Uterus (tissue), 3 donors: ENCODE measurements at regions not wholly inside any gene's neighbourhood (a gene's known extent, or its start where the extent isn't known, plus 50 kb on each side); places are given as distances from the start of the nearest gene placed in this dataset.

ENCODE experiments used
- DNase-seq, 2 donors: peaks; one replicate each; pipeline ENCODE4 v3.0.0-alpha.2; 2019 to 2020
- H3K27ac ChIP-seq, 2 donors: fragments of 200-600 bp; sonication (generic); 1 replicate in 1 of 2; 2 replicates in 1 of 2; pipeline ENCODE4 v1.5.1; 2016 to 2018
- H3K27me3 ChIP-seq, 2 donors: fragments of 200-600 bp; sonication (generic); one replicate each; pipeline ENCODE4 v1.5.1; 2018 to 2019; ENCODE audit warnings: control low read depth in 1 of 2
- H3K36me3 ChIP-seq, 2 donors: fragments of 200-600 bp; sonication (generic); one replicate each; pipeline ENCODE4 v1.5.1; 2019; ENCODE audit warnings: control low read depth in 1 of 2
- H3K4me1 ChIP-seq, 2 donors: fragments of 200-600 bp; sonication (generic); one replicate each; pipeline ENCODE4 v1.5.1; 2018 to 2019; ENCODE audit warnings: control low read depth in 1 of 2
- H3K4me3 ChIP-seq, 2 donors: fragments of 200-600 bp; sonication (generic); 1 replicate in 1 of 2; 2 replicates in 1 of 2; pipeline ENCODE4 v1.5.1; 2018 to 2019; ENCODE audit warnings: mild to moderate bottlenecking in 1 of 2
- H3K9me3 ChIP-seq, 2 donors: fragments of 200-600 bp; sonication (generic); one replicate each; pipeline ENCODE4 v1.5.1; 2019; ENCODE audit warnings: control low read depth in 1 of 2
- CTCF ChIP-seq, 4 experiments: fragments of 200-600 bp in 2 of 4; fragments of 450-650 bp in 2 of 4; sonication (generic) in 2 of 4; IDR thresholded peaks; one replicate each; pipeline ENCODE4 v1.5.1; 2016 to 2019; ENCODE audit warnings: antibody characterized with exemption in 4 of 4, mild to moderate bottlenecking in 2 of 4, moderate library complexity in 1 of 4
- POLR2A ChIP-seq, 2 donors: fragments of 450-650 bp; IDR thresholded peaks; one replicate each; pipeline ENCODE4 v1.6.1; 2016; ENCODE audit warnings: antibody characterized with exemption in 2 of 2, mild to moderate bottlenecking in 1 of 2, moderate library complexity in 1 of 2
- intact Hi-C: fragments of 100-400 bp; cut with DNase I; formaldehyde crosslinking; loops from one replicate; pipeline ENCODE4 v1.15.1; 2023; ENCODE audit warnings: low total_unique reads
- donor health status: DM: yes; HTN: yes; CAD: no.

- Histone ChIP-seq H3K27ac (no peak overlapping the region), H3K9me3 (no peaks in the 10 kb centered on the region), H3K4me3 (no peak overlapping the region), H3K36me3 (no peaks in the 10 kb centered on the region), H3K4me1 (no peaks in the 10 kb centered on the region), H3K27me3 (no peaks in the 10 kb centered on the region)
- no peak for DNase-seq
- intact Hi-C loops = no loop called here
- no peak for TF ChIP-seq CTCF (IDR thresholded peaks at IDR 0.05)
- no peak for TF ChIP-seq POLR2A (IDR thresholded peaks at IDR 0.05)
These were observed 919.2 kb downstream of the STIM2 start for GRCh38 chr4:27779827-27780226.

- TF ChIP-seq POLR2A (IDR thresholded peaks at IDR 0.05) = no peak
- no peak for TF ChIP-seq CTCF (IDR thresholded peaks at IDR 0.05)
- intact Hi-C loops = no loop called here
- no peaks in the 10 kb centered on the region for H3K9me3 ChIP-seq
These were observed 926.6 kb downstream of the STIM2 start for GRCh38 chr4:27787195-27787594.

GRCh38 chr4:27789773-27790172 lies 929.1 kb downstream of the STIM2 start:
- Histone ChIP-seq H3K4me1 (no peaks in the 10 kb centered on the region), H3K36me3 (no peaks in the 10 kb centered on the region), H3K4me3 (no peak overlapping the region), H3K27ac (no peak overlapping the region), H3K9me3 (no peaks in the 10 kb centered on the region), H3K27me3 (no peaks in the 10 kb centered on the region)
- intact Hi-C loops = no loop called here
- TF ChIP-seq POLR2A (IDR thresholded peaks at IDR 0.05) = no peak
- DNase-seq = no peak

More at GRCh38 chr4:27787195-27787594, 926.6 kb downstream of the STIM2 start:
- Histone ChIP-seq H3K4me3 (no peak overlapping the region), H3K4me1 (no peaks in the 10 kb centered on the region), H3K27ac (no peak overlapping the region), H3K27me3 (no peaks in the 10 kb centered on the region), H3K36me3 (no peaks in the 10 kb centered on the region)
- DNase-seq = no peak

DNA sequence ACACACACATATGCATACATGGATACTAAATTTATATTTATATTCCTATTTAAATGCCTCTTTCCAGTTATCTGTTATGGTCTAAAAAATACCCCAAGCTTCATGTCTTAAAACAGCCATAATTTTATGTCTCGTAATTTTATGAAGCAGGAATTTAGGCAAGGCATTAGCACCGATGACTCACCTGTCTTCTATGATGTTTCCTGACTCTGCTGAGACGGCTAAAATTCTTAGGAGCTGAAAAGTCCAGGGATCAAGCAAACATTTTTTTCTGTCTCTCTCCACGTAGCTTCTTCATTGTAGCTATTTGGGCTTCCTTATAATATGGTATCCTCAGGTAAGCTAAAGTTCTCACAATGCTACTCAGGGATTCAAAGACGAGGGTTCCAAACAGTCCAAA lies 930.3 kb downstream of the STIM2 start:
- no peaks in the 10 kb centered on the region for H3K27me3 ChIP-seq
- H3K9me3 ChIP-seq = no peaks in the 10 kb centered on the region
- H3K36me3 ChIP-seq = no peaks in the 10 kb centered on the region
- no peak for DNase-seq
- no peaks in the 10 kb centered on the region for H3K4me1 ChIP-seq
- no peak overlapping the region for H3K4me3 ChIP-seq
- intact Hi-C loops = no loop called here
- TF ChIP-seq CTCF (IDR thresholded peaks at IDR 0.05) (no peak), POLR2A (IDR thresholded peaks at IDR 0.05) (no peak)
- H3K27ac ChIP-seq = no peak overlapping the region

DNA sequence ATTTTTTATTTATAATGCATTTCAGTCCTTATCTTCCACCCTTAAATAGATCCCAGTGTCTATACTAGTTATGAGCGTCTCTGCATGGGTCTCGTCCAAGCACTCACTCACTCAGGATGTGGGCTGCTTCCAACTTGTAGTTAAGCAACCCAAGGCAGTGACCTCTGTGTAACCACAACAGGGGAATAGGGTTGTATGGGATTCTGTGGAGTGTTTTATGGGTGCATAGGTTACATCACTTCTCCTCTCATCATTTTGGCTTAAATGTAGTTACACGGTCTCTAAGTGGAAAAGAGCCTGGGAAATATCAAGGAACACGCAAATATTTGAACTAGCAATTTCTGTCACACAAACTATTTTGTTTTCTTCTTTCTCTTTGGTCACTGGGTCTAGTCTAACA lies 931.0 kb downstream of the STIM2 start:
- Histone ChIP-seq H3K4me3 (no peak overlapping the region), H3K36me3 (no peaks in the 10 kb centered on the region), H3K27me3 (no peaks in the 10 kb centered on the region), H3K4me1 (no peaks in the 10 kb centered on the region), H3K9me3 (no peaks in the 10 kb centered on the region), H3K27ac (no peak overlapping the region)
- intact Hi-C loops = no loop called here
- TF ChIP-seq CTCF (IDR thresholded peaks at IDR 0.05) (no peak), POLR2A (IDR thresholded peaks at IDR 0.05) (no peak)
- DNase-seq = no peak

DNA sequence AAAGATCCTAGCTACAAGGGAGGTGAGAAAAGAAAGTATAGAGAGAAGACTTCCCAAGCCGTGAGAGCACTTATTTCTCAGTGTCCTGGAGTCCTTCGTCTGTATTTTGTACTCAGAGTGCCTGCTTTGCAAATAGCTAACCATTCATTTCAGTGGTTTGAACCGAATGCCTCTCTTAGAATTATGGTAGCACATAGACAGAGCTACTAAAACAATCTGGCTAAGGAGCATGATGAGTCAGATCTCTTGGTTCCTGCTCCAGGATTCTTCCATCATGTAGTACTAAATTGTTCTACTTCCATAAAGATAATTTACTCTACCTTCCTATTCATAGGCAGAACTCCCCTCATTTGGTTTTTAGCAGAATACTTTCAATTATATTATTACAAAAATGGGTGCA lies 946.6 kb downstream of the STIM2 start:
- Histone ChIP-seq H3K27ac (no peak overlapping the region), H3K4me1 (no peaks in the 10 kb centered on the region), H3K4me3 (no peak overlapping the region), H3K9me3 (no peaks in the 10 kb centered on the region), H3K27me3 (no peaks in the 10 kb centered on the region), H3K36me3 (no peaks in the 10 kb centered on the region)
- DNase-seq = no peak
- intact Hi-C loops = no loop called here
- TF ChIP-seq POLR2A (IDR thresholded peaks at IDR 0.05) (no peak), CTCF (IDR thresholded peaks at IDR 0.05) (no peak)
